Vagina (tissue), 2 donors: ENCODE measurements at regions not wholly inside any gene's neighbourhood (a gene's known extent, or its start where the extent isn't known, plus 50 kb on each side); places are given as distances from the start of the nearest gene placed in this dataset.

Experiments used
- POLR2A ChIP-seq, 2 donors: fragments of 450-650 bp; IDR thresholded peaks; one replicate each; pipeline ENCODE4 v1.6.1; 2017; ENCODE audit warnings: antibody characterized with exemption in 2 of 2, mild to moderate bottlenecking in 2 of 2, moderate library complexity in 2 of 2
- TF ChIP-seq, protein P1 (sequence below), 3 experiments: fragments of 450-650 bp in 2 of 3; fragments of 200-600 bp in 1 of 3; sonication (generic) in 1 of 3; IDR thresholded peaks; one replicate each; pipeline ENCODE4 v1.5.1; 2017 to 2019; ENCODE audit warnings: antibody characterized with exemption in 3 of 3, mild to moderate bottlenecking in 2 of 3, moderate library complexity in 2 of 3

DNA sequence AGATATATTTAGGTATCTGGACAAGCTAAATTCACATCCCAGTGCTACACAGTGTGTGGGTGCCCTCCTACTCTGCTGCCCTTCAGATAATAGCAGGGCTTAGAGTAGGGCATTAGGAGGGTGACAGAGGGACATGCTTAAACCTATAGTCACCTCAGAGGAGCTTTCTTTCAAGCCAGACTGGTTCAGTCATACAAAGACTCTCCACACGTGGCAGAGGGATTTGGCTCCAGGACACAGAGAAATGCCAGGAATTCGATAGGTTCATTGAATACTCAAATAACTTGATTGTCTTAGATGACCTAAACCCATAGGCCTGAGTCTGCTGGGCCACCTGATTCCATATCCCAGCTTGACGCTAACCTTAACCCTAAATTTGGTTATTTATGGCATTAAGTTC lies 163.5 kb downstream of the TPH2 start:
- TF ChIP-seq, protein P1, sequence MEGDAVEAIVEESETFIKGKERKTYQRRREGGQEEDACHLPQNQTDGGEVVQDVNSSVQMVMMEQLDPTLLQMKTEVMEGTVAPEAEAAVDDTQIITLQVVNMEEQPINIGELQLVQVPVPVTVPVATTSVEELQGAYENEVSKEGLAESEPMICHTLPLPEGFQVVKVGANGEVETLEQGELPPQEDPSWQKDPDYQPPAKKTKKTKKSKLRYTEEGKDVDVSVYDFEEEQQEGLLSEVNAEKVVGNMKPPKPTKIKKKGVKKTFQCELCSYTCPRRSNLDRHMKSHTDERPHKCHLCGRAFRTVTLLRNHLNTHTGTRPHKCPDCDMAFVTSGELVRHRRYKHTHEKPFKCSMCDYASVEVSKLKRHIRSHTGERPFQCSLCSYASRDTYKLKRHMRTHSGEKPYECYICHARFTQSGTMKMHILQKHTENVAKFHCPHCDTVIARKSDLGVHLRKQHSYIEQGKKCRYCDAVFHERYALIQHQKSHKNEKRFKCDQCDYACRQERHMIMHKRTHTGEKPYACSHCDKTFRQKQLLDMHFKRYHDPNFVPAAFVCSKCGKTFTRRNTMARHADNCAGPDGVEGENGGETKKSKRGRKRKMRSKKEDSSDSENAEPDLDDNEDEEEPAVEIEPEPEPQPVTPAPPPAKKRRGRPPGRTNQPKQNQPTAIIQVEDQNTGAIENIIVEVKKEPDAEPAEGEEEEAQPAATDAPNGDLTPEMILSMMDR (IDR thresholded peaks at IDR 0.05) = no peak
- no peak for TF ChIP-seq POLR2A (IDR thresholded peaks at IDR 0.05)
